GM19023 (cell line): ENCODE measurements at regions not wholly inside any gene's neighbourhood (a gene's known extent, or its start where the extent isn't known, plus 50 kb on each side); places are given as distances from the start of the nearest gene placed in this dataset.

Experiments
- ATAC-seq: cut with Tn5 transposase; IDR thresholded peaks from one replicate; pipeline ENCODE4 v1.9.1; 2021; ENCODE audit warnings: mild to moderate bottlenecking, moderate library complexity; ENCODE audit not compliant: unreplicated experiment

DNA sequence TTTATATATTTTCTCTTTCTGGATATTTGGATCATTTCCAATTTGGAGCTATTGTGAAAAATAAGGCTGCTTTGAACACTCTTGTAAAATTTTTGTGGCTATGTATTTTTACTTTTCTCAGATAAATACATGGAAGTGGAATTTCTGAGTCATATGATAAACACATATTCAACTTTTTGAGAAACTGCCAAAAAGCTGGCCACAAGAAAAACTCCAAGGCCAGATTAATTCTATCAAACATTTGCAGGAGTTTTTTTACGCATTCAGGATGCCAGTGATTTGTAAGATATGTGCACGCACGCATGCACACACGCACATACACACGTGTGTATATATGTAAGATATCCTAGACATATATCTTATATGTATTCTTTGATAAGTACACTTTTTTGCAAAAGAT lies 477.5 kb upstream of the SPHKAP start:
- ATAC-seq = no peak

DNA sequence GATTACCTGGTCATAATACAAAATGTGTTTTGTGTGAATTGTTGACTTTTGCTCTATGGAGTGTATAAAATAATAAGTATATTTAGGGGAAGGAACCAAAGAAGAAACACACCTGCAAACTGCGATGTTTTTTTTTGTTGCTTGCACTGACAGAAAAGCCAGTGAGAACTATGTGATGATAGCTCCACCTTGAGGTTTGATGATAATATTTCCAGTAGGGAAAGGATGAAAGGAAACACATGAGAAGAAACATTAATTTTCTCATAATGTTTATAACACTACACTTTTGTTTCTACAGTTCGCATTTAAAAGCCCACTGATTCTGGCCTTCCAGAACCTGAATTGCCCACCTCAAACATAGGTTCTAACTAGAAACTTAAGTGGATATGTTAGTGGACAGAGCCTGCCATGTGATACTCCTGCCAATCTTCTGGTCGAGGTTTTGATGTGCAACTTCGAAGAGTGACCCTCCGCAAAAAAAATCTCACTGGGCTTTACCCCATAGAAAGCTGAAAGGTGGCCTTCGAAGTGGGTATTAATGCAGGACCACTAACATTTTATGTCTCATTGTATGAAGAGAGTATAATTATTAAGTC lies 476.4 kb upstream of the SPHKAP start:
- no peak for ATAC-seq

DNA sequence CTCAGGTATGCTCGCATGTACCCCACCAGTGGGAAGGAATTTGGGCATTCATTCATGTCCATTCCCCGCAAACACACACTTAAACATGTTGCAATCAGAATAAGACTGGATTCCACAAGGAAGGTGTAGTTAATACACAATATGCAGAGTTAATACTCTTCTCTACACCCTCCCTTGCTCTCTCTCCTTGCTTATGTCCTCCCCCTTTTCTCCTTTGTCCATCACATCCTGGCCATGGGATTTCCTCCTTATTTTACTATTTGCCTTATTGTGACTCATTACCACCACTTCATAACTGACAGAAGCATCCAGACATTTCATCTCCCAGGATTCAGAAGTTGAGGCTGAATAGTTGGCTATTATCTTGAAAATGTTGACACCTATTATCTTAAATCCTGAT lies 473.8 kb upstream of the SPHKAP start:
- ATAC-seq = no peak

DNA sequence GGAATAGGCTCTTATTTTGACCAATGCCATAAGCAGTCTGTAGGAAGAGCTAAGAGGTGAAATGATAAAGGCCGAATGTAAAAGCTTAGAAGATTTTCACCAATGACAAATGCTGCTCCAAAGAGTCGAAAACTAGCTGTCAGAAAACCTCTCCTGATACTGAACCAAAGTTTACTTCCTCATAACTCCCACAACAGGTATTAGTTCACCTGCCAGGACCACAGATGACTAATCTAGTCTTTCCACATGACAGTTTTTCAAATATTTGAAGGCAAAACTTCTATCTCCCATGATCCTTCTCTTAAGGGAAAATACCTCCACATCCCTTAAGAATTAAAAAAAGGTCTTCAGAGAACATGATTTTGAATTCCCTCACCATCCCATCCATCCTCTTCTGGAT lies 473.2 kb upstream of the SPHKAP start:
- ATAC-seq = no peak

DNA sequence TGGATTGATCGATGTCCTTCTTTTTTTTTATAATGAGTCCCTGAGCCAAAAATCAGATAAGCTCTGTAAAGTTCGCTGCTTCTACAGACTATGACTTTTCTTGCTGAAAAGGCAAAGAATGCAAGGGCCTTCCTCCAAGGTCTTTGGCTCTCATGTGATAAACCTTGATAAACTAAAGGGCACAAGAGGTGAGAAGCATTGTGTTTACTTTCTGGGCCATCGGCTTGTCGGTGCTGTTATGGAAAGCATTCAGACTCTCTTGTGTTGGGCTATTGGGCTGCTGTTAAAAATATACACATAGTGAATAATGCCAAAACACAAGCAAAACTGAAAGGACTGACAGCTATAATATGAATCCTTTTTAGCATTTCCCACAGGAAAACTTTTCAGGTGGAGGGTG lies 472.4 kb upstream of the SPHKAP start:
- ATAC-seq = no peak

DNA sequence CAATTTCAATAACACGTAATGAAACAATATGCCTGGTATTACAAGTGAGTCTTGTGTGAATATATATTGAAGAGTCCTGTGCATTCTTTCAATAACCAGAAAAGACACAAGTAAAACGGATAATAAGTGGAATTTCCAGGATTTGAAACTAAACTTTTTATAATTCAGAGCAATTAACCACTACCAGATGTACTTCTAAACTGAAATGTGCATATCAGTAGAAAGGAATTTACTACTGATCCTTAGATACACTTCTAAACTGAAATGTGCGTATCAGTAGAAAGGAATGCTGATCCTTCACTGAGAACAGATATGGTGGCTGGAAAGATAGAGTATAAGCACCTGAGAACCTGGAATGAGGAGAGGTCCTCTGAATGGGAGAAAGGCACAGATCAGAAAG lies 470.9 kb upstream of the SPHKAP start:
- ATAC-seq = no peak

DNA sequence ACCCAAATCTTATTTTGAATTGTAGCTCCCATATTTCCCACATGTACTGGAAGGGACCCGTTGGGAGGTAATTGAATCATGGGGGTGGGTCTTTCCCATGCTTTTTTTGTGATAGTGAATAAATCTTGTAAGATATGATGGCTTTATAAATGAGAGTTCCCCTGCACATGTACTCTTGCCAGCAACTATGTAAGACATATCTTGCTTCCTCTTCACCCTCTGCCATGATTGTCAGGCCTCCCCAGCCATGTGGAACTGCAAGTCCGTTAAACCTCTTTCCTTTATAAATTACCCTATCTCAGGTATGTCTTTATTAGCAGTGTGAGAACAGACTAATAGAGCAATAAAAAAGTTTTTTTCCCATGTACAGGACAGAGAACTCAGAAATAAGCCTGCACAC lies 468.4 kb upstream of the SPHKAP start:
- ATAC-seq = no peak

DNA sequence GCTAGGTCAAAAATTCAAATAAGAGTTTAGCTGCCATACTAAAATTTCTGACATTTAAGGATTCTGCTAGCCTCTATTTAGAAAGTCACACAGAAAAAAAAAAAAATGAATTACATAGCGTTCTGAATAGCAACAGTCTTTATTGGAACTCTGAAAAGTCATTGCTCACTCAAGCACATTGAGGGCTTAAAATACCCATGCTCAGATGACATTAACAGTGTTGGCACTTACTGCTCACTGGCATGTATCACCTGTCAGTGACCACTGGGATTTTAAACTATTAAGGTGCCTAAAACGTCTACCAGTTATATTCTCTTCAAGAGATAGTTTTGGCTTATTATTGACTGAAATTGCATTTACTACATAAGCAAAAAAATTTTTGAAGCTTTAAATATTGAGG lies 468.0 kb upstream of the SPHKAP start:
- ATAC-seq = no peak

DNA sequence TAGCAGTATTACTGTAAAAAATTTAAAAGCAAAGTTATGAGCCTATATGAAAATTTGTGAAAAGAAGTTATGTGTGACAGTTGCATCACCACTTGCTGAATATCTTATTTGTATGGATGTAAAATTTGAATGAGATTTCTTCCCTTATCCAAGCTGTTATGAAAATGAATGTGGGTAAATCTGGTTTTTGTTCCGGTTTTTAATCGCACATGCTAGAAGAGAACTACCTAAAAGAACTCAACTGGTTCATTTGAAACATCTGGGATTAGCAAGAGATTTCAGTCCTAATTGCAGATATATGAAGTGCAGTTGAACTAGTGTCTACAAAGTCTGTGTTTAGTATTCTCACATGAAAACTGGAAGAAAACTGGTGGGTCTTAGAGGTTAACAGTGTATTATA lies 467.1 kb upstream of the SPHKAP start:
- ATAC-seq = no peak

DNA sequence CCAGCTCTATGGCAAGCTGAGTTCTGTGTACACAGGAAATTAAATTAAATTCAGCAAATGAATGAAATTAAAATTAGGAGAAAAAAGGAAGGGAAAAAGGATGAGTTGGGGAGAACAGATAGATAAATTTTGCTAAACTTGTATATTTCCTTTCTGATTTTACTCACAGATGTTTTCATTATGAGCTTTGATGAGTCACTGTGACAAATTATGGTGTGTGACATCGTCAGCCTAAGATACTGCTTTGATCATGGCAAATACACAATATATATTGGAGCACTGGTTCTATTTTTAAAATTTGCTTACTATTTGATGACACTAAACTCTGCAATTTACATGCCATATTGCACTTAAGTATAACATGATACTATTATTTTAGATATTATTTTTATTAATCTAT lies 464.6 kb upstream of the SPHKAP start:
- no peak for ATAC-seq

DNA sequence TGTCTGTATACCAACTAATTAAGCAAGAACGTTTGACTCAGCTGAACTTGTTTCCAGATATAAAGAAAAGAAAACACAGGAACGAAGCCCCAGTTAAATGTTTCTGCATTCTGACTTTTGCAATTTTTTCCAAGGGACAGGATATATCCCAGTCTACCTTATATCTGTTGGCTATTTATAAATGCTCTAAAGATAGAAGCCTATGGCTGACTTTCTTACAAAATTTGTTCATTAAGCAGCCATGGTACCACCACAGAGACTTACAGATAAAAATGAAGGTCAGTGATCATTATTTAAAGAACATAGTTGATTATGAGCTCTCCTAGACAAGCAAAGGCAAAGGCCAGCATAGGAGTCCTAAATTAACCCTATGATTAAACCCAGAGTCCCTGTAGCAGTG lies 462.7 kb upstream of the SPHKAP start:
- no peak for ATAC-seq

DNA sequence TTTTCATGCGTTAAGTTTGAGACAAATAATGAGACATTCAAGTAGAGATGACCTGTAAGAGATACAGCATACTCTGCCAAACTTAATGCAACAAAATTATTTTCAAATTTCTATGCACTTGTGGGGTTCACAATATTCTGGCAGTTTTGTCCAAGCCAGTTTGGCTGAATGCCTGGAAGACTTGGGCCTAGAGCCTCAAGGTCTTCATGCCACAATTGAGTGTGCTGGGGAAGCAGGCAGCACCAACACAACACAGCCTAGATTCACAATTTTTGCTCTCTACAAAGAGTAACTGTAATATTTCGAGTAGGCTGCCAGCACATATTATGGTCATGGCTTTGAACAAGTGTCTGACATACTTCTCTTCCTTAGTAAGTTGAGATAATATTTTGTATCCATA lies 461.4 kb upstream of the SPHKAP start:
- no peak for ATAC-seq

DNA sequence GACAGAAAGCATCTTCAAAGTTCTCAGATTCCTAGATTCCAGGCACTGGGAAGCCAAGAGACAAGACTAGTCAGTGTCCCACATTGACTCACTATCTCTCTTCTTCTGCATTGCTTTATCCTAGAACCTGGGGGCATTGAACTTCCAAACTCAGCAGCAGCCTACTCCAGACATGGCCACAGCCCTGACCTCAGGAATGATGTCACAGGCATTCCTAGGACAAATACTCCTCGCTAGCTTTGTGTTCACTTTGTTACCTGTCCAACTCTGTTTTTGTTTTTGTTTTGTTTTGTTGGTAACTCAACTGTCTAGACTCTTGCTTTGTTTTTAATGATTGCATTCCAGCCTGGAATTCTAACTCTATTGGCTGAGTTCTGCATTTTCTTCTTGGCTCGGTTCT lies 449.3 kb upstream of the SPHKAP start:
- ATAC-seq = no peak

DNA sequence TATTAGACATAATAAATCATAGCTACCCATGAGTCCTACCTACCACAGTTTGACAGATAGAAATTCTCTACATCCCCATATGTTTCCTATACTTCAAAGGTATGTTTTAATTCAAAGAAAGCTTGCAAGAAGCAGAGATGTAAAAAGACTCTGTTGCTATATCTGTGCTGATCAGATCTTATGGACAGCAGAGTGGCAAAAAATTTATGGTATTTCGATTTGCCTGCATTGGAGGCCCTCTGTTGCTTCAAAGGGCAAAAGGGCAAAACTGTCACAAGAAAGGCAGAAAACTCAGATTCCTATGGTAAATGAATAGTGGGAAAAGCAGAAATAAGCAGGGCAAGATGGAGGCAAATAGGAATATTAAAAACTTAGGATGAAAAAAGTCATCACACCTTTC lies 447.8 kb upstream of the SPHKAP start:
- ATAC-seq = no peak

DNA sequence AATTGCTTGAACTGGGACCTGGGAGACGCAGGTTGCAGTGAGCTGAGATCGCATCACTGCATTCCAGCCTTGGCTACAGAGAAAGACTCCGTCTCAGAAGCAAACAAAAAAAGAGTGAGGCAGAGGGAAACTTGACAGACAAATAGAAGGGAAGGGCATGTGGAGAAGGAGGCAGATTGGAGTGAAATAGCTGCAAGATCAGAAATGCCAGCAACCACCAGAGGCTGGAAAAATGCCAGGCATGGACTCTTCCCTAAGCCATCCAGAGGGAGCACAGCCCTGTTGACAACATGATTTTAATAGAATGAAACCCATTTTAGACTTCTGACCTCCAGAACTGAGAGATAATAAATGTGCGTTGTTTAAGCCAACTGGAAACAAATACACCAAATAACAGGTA lies 447.2 kb upstream of the SPHKAP start:
- no peak for ATAC-seq

DNA sequence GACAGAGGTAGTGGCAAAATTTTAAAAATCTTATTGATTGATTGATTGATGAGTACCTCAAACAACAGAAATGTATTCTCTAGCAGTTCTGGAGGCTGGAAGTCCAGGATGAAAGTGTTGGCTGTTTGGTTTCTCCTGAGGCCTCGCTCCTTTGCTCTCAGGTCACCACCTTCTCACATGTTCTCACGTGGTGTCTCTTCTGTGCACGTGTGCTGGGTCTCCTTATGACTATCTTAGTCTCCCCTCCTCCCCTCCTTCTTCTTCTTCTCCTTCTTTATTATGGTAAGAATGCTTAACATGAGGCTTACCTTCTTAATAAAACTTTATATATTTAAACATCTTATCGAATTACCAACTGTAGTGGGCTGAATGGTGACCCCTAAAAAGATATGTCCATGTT lies 446.0 kb upstream of the SPHKAP start:
- ATAC-seq = no peak

DNA sequence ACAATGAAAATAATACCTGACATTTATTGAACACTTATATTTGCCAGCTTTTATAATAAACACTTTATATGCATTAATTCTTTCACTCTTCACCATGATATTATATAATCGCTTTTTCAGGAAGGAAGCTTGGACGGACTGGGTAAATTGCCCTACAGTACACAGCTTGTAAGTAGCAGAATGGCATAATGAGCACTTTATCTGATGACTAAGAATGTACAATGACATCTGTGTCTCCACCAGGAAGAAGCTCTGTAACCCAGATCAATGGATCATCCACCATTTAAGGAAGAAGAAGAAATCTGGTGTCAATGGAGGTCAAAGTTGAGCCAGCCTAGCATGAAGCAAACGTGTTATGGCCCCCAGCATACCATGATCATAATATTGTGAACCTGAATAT lies 444.0 kb upstream of the SPHKAP start:
- ATAC-seq = no peak

DNA sequence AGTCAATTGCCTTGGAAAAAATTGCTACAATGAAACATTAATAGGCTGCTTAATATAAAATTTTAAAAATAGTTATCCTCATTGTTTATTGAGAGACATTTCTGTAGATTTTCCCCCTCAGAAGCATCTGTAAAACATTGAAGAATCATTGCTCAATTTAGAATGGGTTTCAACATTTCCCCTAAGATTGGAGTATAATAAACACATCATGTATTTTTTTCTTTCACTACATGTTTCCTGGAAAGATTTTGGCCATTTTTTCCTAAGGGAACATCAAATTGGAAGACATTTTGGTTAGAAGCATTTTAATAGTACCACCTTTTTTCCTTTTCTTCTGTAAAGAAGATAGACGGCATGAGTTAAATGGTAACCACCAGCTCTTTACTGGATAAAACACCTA lies 443.2 kb upstream of the SPHKAP start:
- no peak for ATAC-seq

DNA sequence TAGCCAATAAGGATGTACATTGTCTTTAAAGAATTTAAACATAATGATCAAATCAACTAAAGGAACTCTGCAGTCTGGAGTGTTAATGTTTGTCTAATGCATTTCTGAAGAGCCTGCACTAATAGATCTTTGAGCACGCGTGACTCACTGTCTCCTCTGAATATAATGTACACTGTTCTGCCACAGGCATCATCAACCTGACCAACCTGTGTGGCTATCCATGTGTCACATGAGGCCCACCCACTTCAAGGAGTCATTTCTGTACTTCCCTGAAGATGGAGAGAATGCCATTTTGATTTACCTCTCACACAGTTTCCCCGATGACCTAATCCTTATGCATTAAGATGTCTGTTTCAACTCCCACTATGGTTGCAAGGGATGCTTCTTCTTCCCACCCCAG lies 434.0 kb upstream of the SPHKAP start:
- ATAC-seq = no peak

DNA sequence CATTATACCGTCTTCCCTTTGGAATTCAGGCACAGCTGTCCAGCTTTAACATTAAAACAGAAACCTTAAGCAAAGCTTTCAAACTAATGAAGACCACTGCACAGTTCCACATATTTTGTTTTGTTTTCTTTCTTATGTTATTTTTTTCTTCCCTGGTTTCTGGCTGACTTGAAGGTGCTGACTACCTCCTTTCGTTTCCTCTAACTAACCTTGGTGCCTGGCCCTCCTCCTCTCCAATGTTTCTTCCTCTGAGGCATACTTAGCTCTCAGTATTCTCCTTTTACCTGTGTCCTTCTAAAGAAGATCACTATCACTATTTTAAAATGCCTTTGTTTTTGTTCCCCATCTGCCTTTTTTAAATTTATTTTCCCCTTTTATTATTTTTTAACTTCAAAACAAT lies 433.3 kb upstream of the SPHKAP start:
- ATAC-seq = no peak

DNA sequence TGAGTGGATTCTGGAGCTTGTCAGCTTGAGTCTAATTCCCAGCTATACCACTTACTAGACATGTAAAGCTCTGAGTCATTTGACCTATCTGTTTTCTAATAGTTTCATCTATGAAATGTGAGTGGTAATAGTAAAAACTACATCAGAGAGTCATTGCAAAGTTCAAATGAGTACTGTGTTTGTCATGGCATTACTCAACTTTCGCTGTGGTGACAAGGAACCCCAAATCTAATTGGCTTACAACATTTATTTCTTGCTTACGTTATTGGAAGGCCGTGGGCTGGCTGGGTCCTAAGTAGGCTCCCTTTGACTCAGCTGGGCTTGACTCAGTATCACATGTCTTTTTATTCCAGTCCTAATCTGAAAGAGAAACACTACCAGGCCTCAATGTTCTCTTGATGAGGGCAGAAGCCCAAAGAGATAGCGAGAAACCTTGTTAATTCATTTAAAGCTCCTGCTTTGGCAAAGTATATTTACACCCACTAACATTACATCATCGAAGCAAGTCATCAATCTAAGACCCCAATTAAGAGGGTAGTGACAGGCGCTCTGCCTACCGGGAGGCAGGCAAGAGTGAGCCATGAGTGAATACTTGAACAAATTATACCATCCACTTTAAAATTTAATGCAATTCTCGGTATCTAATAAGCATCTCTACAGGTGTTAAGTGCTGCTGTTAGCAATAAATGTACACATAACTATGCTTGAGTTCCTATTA lies 431.8 kb upstream of the SPHKAP start:
- ATAC-seq = peak; percentile 76

DNA sequence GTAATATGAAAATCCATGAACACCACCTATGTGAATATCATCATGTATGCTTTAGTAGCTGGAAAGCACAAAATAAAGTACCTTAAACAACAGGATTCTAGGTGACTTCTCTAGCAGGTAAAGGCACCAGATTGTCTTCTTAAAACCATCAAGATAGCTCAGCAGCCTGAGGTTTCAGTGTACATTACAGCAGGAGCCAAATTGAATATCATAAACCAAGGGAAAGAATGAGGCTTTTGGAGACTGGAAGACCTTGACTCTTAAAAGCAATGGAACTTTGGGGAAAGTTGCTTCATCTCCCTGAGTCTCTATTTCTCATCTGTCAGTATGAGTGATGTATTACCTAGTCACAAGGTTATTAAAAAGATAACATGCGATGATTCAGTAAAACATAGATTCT lies 429.7 kb upstream of the SPHKAP start:
- ATAC-seq = no peak

DNA sequence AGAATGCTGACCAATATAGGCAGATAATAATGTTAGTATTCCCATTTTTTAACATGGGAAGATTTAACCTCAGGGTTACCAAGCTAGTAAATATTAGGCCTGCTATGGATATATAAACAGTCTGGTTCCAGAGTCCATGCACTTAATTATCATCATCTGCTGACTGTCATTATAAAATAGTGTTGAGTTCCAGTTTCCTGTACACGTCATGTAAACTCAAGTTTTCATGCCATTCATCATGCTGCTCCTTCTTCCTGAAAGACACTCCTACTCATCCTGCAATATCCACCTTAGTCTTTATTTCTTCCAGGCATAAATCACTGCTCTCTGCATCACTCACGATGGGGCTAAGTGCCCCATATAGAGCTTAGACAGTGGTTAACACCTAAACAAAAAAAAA lies 420.8 kb upstream of the SPHKAP start:
- no peak for ATAC-seq
